ENCODE measurements at regions not wholly inside any gene's neighbourhood (a gene's known extent, or its start where the extent isn't known, plus 50 kb on each side); places are given as distances from the start of the nearest gene placed in this dataset.

DNA sequence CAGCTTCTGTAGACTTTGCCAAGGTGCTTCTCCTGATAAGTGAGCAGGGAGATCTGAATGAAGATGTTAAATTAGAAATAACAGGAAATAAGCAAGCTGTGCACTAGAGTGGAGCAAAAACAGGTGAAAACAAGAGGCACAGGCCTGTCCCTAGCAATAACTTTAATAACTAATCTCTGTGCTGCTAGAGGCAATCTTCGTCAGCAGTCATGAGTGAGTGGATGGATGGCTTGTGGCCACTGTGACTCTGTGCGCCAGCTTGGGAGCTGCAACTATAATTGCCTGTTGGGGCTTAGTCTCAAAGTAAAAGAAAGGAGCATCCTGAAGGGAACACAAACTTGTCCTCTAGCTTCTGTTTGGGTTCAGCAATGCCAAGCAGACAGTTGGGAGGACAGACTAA, 240.3 kb downstream of the HHIPL2 start:
- Histone ChIP-seq H3K4me3 (no peak overlapping the region), H3K9me3 (ENCODE audit: control insufficient read depth in 4 of 4, insufficient read depth in 3 of 4, low read length in 3 of 4) (no peaks in the 10 kb centered on the region), H3K9ac (ENCODE audit: insufficient read depth in 1 of 2, low read length in 2 of 2) (no peak overlapping the region), H3K27ac (ENCODE audit: low read depth in 1 of 2, low read length in 1 of 2) (no peak overlapping the region), H3K27me3 (ENCODE audit: control insufficient read depth in 3 of 3, insufficient read depth in 3 of 3, low read length in 2 of 3) (no peaks in the 10 kb centered on the region), H3K4me1 (ENCODE audit: control insufficient read depth in 5 of 5, insufficient read depth in 5 of 5, low read length in 5 of 5) (no peaks in the 10 kb centered on the region), H3K36me3 (ENCODE audit: control insufficient read depth in 4 of 4, insufficient read depth in 4 of 4, low read length in 4 of 4) (no peaks in the 10 kb centered on the region)
- no peak for ATAC-seq (ENCODE audit: insufficient read depth, low FRiP score)
- 44 to 47% methylated on average over 2 of the region's 2 CpGs for WGBS, 2 donors
- DNase-seq: no peak
- TF ChIP-seq, protein P1, sequence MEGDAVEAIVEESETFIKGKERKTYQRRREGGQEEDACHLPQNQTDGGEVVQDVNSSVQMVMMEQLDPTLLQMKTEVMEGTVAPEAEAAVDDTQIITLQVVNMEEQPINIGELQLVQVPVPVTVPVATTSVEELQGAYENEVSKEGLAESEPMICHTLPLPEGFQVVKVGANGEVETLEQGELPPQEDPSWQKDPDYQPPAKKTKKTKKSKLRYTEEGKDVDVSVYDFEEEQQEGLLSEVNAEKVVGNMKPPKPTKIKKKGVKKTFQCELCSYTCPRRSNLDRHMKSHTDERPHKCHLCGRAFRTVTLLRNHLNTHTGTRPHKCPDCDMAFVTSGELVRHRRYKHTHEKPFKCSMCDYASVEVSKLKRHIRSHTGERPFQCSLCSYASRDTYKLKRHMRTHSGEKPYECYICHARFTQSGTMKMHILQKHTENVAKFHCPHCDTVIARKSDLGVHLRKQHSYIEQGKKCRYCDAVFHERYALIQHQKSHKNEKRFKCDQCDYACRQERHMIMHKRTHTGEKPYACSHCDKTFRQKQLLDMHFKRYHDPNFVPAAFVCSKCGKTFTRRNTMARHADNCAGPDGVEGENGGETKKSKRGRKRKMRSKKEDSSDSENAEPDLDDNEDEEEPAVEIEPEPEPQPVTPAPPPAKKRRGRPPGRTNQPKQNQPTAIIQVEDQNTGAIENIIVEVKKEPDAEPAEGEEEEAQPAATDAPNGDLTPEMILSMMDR (IDR thresholded peaks at IDR 0.05; ENCODE audit: control extremely low read depth, extremely low read depth): no peak

DNA sequence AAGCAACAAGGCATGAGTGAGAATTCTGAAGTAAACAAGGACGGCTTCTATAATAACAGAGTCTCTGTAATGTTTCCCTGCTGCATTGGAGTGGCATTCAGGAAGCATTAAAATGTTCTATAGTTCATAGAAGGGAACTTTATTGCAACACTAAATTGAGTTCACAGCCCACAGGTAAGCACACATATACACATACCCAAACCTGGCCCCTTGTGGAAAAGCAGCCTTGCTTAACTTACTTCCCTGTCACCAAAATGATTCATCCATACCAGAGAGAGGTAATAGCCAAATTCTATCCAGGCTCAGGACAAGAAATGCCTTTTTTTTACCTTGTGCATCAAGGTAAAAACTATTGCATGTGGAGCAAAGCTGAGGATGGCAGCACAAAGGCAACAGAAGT, 241.4 kb downstream of the HHIPL2 start:
- H3K36me3 ChIP-seq (ENCODE audit: control insufficient read depth in 4 of 4, insufficient read depth in 4 of 4, low read length in 4 of 4): no peaks in the 10 kb centered on the region
- DNase-seq (no peak), ATAC-seq (ENCODE audit: insufficient read depth, low FRiP score) (no peak)
- no peaks in the 10 kb centered on the region for H3K4me1 ChIP-seq (ENCODE audit: control insufficient read depth in 5 of 5, insufficient read depth in 5 of 5, low read length in 5 of 5)
- no peaks in the 10 kb centered on the region for H3K9me3 ChIP-seq (ENCODE audit: control insufficient read depth in 4 of 4, insufficient read depth in 3 of 4, low read length in 3 of 4)
- WGBS, 2 donors: 86 to 91% methylated on average over 1 of the region's 1 CpG
- H3K27ac ChIP-seq (ENCODE audit: low read depth in 1 of 2, low read length in 1 of 2): no peak overlapping the region
- no peak overlapping the region for H3K9ac ChIP-seq (ENCODE audit: insufficient read depth in 1 of 2, low read length in 2 of 2)
- no peak overlapping the region for H3K4me3 ChIP-seq
- no peaks in the 10 kb centered on the region for H3K27me3 ChIP-seq (ENCODE audit: control insufficient read depth in 3 of 3, insufficient read depth in 3 of 3, low read length in 2 of 3)
- TF ChIP-seq, protein P1 (IDR thresholded peaks at IDR 0.05; ENCODE audit: control extremely low read depth, extremely low read depth): no peak

DNA sequence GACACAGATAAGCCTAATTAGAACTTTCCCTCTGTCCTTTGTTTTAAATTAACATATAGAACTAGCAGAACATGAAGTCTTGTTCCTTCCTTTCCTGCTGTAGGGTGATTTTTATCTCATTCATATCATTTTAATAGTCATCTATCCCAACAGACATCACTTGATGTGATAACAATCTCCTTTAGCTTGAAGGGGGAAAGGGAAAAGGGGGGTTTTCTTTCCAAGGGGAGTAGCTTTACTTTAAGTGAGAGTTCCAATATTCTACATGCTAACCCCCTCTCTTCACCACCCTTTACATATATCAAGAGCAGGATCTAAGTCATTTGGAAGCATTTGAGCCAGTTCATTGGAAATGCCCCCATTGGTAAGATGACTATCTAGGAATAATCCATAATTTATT, 241.9 kb downstream of the HHIPL2 start:
- DNase-seq: no peak
- Histone ChIP-seq H3K27ac (ENCODE audit: low read depth in 1 of 2, low read length in 1 of 2) (no peak overlapping the region), H3K4me1 (ENCODE audit: control insufficient read depth in 5 of 5, insufficient read depth in 5 of 5, low read length in 5 of 5) (no peaks in the 10 kb centered on the region), H3K36me3 (ENCODE audit: control insufficient read depth in 4 of 4, insufficient read depth in 4 of 4, low read length in 4 of 4) (no peaks in the 10 kb centered on the region), H3K27me3 (ENCODE audit: control insufficient read depth in 3 of 3, insufficient read depth in 3 of 3, low read length in 2 of 3) (no peaks in the 10 kb centered on the region), H3K9me3 (ENCODE audit: control insufficient read depth in 4 of 4, insufficient read depth in 3 of 4, low read length in 3 of 4) (no peaks in the 10 kb centered on the region), H3K9ac (ENCODE audit: insufficient read depth in 1 of 2, low read length in 2 of 2) (no peak overlapping the region), H3K4me3 (no peak overlapping the region)
- ATAC-seq (ENCODE audit: insufficient read depth, low FRiP score): no peak
- TF ChIP-seq, protein P1 (IDR thresholded peaks at IDR 0.05; ENCODE audit: control extremely low read depth, extremely low read depth): no peak

DNA sequence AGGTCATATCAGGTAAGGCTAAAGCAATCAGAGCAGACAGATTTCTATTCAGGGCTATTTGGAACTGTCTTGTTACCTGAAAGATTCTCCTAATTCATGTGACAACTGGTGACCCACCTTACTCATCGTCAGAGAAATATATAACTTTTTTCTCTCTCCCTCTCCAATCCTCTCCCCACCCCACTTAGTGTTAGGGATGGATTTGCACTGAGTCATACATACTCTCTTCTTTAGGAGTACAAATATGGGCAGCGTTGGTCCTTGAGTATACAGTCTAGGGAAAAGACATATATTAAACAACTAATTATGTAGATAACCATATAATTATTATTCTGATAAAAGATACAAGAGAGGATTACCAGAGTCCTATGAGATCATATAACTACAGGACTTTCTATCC, 246.3 kb downstream of the HHIPL2 start:
- 84 to 94% methylated on average over 2 of the region's 2 CpGs for WGBS, 2 donors
- DNase-seq: no peak
- ATAC-seq (ENCODE audit: insufficient read depth, low FRiP score): no peak
- Histone ChIP-seq H3K9me3 (ENCODE audit: control insufficient read depth in 4 of 4, insufficient read depth in 3 of 4, low read length in 3 of 4) (peaks cover 0 to 3% (median 0%) of the 10 kb centered on the region in 4 donors), H3K4me3 (no peak overlapping the region), H3K9ac (ENCODE audit: insufficient read depth in 1 of 2, low read length in 2 of 2) (no peak overlapping the region), H3K4me1 (ENCODE audit: control insufficient read depth in 5 of 5, insufficient read depth in 5 of 5, low read length in 5 of 5) (no peaks in the 10 kb centered on the region), H3K27me3 (ENCODE audit: control insufficient read depth in 3 of 3, insufficient read depth in 3 of 3, low read length in 2 of 3) (no peaks in the 10 kb centered on the region), H3K36me3 (ENCODE audit: control insufficient read depth in 4 of 4, insufficient read depth in 4 of 4, low read length in 4 of 4) (no peaks in the 10 kb centered on the region), H3K27ac (ENCODE audit: low read depth in 1 of 2, low read length in 1 of 2) (no peak overlapping the region)
- TF ChIP-seq, protein P1 (IDR thresholded peaks at IDR 0.05; ENCODE audit: control extremely low read depth, extremely low read depth): no peak

Measured in lung (tissue), 11 donors.